Thyroid gland (tissue), 4 donors: ENCODE measurements at regions not wholly inside any gene's neighbourhood (a gene's known extent, or its start where the extent isn't known, plus 50 kb on each side); places are given as distances from the start of the nearest gene placed in this dataset.

Experiments
- POLR2A ChIP-seq, 2 donors: fragments of 450-650 bp; IDR thresholded peaks; one replicate each; pipeline ENCODE4 v1.6.1; 2017; ENCODE audit warnings: antibody characterized with exemption in 2 of 2, mild to moderate bottlenecking in 2 of 2, moderate library complexity in 1 of 2
- TF ChIP-seq, protein P1 (sequence below), 6 experiments: fragments of 200-600 bp in 3 of 6; fragments of 450-650 bp in 3 of 6; sonication (generic) in 3 of 6; IDR thresholded peaks; one replicate each; pipeline ENCODE4 v1.5.1; 2016 to 2019; ENCODE audit warnings: antibody characterized with exemption in 6 of 6, mild to moderate bottlenecking in 2 of 6, inconsistent platforms in 1 of 6, moderate library complexity in 1 of 6

DNA sequence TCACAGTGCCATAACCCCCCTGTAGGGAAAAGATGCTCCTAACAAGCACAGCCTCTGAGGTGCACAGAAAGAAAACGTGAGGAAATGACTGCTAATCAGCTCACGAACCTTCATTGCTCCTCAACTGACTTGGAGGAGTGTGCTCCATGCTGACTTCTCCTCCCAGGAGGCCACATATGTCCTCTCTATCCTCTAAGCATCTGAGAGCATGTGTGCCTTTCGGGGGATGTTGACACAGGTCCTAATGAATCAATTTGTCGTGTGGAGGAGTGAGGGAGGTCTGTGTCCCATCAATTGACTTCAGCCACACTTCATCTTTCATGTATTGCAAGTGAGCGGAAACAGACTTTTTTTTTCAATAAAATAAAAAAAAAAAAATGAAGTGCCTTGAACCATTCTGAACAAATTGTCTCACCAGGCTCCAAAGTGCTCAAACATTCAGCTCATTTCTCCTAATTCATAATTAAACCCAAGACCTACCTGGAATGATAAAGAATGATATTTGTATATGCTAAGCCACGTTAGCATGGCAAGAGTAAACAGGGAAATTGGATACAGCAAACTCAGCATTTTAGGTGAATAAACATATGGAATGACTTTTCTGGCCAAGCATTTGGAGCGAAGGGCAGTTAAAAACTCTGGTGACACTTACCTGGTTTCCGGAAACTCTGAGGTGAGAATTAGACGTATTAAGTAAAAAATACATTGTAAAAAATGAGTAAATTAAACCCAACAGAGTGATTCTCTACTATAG is 317.6 kb upstream of the FAT3 start:
- no peak for TF ChIP-seq POLR2A (IDR thresholded peaks at IDR 0.05)
- TF ChIP-seq, protein P1, sequence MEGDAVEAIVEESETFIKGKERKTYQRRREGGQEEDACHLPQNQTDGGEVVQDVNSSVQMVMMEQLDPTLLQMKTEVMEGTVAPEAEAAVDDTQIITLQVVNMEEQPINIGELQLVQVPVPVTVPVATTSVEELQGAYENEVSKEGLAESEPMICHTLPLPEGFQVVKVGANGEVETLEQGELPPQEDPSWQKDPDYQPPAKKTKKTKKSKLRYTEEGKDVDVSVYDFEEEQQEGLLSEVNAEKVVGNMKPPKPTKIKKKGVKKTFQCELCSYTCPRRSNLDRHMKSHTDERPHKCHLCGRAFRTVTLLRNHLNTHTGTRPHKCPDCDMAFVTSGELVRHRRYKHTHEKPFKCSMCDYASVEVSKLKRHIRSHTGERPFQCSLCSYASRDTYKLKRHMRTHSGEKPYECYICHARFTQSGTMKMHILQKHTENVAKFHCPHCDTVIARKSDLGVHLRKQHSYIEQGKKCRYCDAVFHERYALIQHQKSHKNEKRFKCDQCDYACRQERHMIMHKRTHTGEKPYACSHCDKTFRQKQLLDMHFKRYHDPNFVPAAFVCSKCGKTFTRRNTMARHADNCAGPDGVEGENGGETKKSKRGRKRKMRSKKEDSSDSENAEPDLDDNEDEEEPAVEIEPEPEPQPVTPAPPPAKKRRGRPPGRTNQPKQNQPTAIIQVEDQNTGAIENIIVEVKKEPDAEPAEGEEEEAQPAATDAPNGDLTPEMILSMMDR (IDR thresholded peaks at IDR 0.05): no peak
